Stimulated activated CD4-positive, alpha-beta T cell treated with anti-CD3 and anti-CD28 coated beads, Interleukin-2, amount 100 ng/mL, for 48 hours (primary cell): ENCODE measurements at regions not wholly inside any gene's neighbourhood (a gene's known extent, or its start where the extent isn't known, plus 50 kb on each side); places are given as distances from the start of the nearest gene placed in this dataset.
"Not testable (repeated sequence)": the region's sequence is repeated elsewhere in the genome, so short reads cannot be mapped to it uniquely, and the experiment has no call there.

Source experiments
- DNase-seq, 2 donors: peaks; one replicate each; pipeline ENCODE4 v3.0.0-alpha.2; 2020

DNA sequence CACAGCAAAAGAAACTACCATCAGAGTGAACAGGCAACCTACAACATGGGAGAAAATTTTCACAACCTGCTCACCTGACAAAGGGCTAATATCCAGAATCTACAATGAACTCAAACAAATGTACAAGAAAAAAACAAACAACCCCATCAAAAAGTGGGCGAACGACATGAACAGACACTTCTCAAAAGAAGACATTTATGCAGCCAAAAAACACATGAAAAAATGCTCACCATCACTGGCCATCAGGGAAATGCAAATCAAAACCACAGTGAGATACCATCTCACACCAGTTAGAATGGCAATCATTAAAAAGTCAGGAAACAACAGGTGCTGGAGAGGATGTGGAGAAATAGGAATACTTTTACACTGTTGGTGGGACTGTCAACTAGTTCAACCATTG is 207.8 kb downstream of the USP6NL start:
- DNase-seq = not testable (repeated sequence)

DNA sequence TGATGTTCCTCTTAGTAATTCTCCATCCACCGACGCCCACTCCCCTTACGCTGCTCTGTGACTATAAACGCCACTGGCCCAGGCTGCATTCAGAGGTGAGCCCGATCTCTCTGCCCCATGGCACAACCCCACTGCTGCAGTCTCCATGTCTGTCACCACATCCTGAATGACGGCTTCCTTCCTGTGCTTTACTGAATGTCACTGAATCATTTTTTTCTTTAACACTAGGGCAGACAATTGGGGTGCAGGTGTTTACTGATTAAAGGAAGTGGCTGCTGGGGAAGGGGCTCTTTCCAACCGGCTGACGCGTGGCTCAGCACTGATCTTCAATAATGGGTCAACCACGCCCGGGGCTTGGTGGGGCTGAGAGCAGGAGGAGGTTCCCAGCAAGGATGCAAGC is 208.3 kb downstream of the USP6NL start:
- peak; percentile 7 to 39 for DNase-seq

- no peak for DNase-seq
Measured at GRCh38 chr10:11402392-11402791, 209.1 kb downstream of the USP6NL start.

DNA sequence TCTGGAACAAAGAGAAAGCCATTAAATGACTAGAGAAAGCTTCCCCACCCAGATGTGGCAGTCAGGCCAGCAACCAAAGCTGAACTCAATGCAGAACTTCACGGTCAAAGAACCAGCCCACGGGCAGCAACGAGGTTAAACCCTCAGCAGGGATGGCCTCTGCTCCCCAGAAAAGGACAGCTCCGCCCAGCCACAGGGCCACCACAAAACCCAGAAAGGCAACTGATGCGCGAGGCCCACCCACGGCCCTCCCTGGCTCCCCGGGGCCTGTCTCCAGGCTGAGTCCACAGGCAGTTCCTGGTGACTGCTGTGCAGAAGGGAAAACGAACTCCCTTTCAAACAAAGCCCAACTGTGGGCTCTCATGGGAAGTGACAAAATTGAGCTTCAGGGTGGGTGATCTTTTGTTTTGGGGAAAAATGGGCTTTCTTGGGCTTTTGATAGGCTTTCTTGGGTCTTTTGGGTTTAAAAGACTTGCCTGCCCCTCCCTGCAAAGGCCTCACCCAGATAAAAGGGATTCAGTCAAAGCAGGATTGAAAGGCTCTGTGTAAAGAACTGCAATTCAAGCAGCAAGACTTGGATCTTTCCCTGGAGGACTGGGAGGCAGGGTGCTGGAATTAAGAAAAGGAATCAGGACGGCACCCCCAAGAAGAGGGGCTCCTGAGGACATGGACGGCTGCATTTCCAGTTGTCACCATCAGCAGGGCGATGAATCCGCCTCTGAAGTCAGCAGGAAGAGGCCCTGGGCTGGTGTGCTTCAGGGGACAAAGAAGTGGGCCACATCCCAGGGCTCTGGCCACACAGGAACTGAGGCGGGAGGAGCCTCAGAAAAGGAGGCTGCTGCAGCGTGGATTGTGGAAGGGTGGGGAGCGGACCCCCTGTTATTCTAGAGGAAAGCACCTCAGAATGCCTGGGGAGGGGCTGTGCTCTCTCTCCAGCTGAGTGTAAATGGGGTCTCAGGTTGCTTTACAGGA is 209.9 kb downstream of the USP6NL start:
- DNase-seq = no peak

DNA sequence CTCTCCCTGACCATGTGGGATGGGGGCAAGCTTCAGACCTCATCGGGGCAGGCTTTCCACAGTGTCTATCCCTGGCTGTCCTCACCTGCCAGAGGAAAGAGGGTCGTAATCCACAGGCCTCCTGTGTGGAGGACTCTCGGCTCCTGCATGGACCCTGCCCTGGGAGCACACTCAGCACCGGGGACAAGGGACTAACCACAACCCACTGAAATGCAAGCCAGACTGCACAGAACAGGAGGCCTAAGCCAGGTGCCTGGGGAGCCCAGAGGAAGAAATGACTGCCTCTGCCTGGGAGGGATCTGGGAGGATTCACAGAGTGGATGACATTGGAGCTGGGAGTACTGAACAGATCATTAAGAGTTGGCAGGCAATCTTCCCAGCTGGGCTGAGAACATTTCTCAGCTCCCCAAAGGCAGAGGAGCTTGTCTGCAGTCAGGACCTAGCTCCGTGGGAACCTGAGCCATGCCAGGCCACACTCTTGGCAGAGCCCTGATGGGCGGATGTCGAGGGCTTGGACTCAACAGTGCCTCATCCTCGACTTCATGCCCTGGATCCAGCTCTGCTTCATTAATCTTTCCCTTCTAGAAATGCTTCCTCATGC is 213.4 kb downstream of the USP6NL start:
- no peak for DNase-seq

DNA sequence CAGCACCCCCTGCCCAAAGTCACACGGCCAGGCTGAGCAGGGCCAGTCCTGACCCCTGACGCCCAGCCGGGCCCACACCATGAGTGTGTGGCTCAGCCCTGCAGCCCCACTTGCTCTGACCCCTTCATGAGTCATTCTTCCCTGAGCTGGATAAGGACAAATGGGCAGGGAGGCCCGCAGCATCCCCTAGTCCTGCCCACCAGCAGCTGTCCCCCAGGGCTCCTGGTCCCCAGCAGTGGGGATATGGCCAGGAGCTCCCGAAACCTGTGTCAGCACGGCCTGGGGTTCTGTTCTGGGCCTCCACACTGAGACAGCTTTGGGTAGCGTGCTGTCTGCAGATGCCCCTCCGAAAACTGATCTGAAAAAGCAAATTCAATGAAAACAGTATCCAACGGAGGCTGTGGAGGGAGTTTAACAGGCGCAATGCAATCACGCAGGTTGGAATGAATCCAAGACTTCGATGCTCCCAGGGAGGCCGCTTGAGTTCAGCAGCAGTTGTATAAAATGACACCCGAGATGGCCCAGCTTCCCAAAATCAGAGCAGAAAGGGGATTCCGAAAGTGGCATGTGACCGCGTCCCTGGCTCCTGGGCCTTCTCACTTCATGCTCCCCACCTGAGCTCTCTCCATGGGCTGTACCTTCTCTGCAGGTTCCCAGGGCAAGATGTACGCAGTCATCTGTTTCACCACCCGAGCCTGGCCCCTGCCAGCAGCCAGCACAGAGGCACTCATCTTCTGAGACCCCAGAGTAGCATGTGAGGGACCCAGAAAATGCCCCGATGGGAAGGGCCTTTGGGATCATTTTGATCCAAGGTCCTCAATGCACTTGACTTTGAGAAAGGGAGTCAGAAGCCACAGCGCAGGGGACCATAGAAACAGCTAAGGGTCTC is 214.1 kb downstream of the USP6NL start:
- DNase-seq = no peak

GRCh38 chr10:11396311-11396955 is 215.0 kb downstream of the USP6NL start:
- no peak for DNase-seq

GRCh38 chr10:11395581-11396310 is 215.7 kb downstream of the USP6NL start:
- no peak for DNase-seq

- no peak for DNase-seq
Measured at GRCh38 chr10:11395161-11395560, 216.3 kb downstream of the USP6NL start.

DNA sequence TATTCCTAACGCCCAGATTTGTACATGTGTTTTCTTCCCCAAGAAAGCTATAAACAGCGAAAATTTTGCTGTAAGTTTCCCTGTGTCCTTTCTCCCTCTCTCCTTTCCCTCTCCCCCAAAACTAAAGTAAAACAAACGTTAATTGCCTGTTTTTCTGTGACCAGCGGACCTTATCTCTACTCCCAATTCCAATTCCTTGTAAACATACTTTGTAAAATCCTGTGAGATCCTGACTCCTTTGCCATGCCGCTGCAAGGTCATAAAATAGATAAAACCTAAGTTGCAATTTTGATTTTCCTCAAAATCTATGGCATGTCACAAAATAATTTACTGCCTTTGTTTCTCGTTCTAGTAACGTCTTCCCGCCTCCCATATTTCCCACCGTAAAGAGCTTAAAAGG is 217.6 kb downstream of the USP6NL start:
- DNase-seq = no peak

DNA sequence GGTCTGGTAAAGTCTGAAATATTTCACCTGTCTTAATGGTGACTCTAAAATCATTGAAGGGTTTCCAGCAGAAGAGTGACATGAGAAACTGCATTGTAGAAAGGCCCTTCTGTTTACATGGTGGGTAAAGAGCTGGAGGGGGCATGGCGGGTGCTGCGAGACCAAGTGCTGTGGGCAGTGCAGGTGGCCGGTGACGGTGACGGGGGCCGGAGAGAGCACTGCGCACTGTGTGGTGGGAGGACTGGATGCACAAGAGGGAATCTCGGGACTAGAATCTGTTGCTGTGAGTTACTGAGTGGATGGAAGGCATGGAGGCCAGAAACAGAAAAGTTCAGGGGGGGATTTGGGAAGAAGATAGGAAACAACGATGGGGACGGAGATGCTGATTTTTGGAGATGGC is 218.7 kb downstream of the USP6NL start:
- DNase-seq = no peak

DNA sequence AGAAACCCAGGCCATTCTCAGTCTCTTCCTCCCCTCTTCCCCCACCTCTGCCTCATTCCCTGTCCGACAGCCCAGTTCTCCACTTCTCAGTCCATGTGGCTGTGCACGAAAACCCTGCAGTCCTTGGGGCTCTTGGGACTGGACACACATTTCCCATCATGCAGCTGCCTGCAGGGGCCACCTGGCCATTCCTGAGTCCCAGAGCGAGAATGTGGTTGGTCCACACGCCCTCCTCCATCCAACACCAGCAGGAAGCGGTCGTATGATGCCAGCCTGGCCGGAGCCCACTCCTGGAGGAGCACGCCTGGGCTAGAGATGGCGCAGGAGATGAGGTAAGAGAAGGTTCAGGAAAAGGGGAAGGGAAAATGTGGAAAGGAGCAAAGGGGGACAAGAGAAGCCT is 222.5 kb downstream of the USP6NL start:
- no peak for DNase-seq

DNA sequence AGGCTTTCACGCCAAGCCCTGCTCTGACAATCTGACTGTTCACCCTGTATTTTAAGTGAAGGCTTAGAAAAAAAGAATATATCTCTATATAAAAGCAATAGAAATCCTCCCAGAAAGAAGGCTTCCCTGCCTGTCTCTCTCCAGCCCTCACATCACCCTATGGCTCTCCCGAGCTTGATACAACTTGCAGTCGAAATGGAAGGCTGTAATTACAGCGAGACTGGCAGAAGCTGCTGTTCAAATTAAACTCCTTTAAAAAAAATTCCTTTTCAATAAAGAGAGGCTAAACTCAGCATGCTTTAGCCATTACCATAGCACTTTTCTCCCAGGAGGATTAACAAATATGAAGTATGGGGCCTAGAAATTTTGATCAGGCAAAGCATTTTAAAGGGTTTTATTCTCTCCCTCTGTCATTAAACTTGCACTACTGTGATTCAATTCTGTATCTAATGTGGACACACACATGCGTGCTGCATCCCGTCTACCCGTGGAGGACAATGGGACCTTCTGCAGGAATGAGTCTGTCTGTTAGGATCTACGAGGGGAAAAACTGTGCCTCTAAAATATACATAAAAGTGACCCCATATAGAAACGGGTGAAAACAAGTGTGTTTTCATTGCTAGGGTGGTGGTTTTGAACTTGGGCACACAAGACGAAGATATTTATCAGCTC is 223.8 kb downstream of the USP6NL start:
- no peak for DNase-seq

GRCh38 chr10:11387044-11387443 is 224.4 kb downstream of the USP6NL start:
- no peak for DNase-seq
